Liver (tissue), 3 donors: ENCODE measurements at regions not wholly inside any gene's neighbourhood (a gene's known extent, or its start where the extent isn't known, plus 50 kb on each side); places are given as distances from the start of the nearest gene placed in this dataset.

Experiments
- CTCF ChIP-seq: fragments of 150-350 bp; IDR thresholded peaks from 2 replicates; pipeline ENCODE4 v1.5.1; 2017; ENCODE audit warnings: improper control_type of control experiment, low read depth, low read length; ENCODE audit not compliant: missing input control
- GABPA ChIP-seq, 2 donors: IDR thresholded peaks in 1 of 2; conservative IDR thresholded peaks in 1 of 2; 2 replicates each; pipeline ENCODE4 v1.6.1; 2016; ENCODE audit warnings: antibody characterized with exemption in 2 of 2, mild to moderate bottlenecking in 1 of 2, moderate library complexity in 1 of 2
- MAX ChIP-seq: IDR thresholded peaks from 2 replicates; pipeline ENCODE4 v1.6.1; 2016; ENCODE audit warnings: antibody characterized with exemption
- NR2F2 ChIP-seq: IDR thresholded peaks from 2 replicates; pipeline ENCODE4 v1.6.1; 2016; ENCODE audit warnings: antibody characterized with exemption
- REST ChIP-seq: IDR thresholded peaks from 2 replicates; pipeline ENCODE4 v1.6.1; 2016; ENCODE audit warnings: antibody characterized with exemption, mild to moderate bottlenecking
- donor health status: healthy.
- donor health status: healthy.

GRCh38 chr6:19356692-19357091 lies 480.5 kb upstream of the ID4 start:
- TF ChIP-seq MAX (no peak), REST (no peak), CTCF (no peak), GABPA (IDR thresholded peaks at IDR 0.05 in 1 of 2, conservative IDR thresholded peaks at IDR 0.05 in 1 of 2) (no peak), NR2F2 (no peak)
